Stimulated activated CD4-positive, alpha-beta T cell treated with anti-CD3 and anti-CD28 coated beads, Interleukin-15, amount 100 ng/mL, for 1 hour (primary cell): ENCODE measurements at regions not wholly inside any gene's neighbourhood (a gene's known extent, or its start where the extent isn't known, plus 50 kb on each side); places are given as distances from the start of the nearest gene placed in this dataset.

Experiments
- DNase-seq, 2 donors: peaks; one replicate each; pipeline ENCODE4 v3.0.0-alpha.2; 2020; ENCODE audit warnings: low read depth in 1 of 2, low spot score in 1 of 2

DNA sequence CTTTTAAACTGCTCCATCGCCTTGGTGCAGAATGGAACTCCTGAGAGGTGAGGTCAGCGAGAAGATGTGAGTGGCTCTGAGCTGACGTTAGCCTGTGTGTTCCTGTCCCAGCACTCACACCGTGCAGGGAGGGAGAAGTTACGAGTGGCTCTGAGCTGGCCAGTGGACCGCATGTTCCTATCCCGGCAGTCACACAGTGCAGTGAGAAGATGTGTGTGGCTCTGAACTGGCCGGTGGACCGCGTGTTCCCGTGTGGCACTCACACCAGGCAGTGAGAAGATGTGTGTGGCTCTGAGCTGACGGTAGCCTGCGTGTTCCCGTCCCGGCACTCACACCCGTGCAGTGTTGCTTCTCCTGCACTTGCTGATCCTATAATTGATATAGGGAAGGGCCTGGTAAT lies 59.9 kb downstream of the VCPKMT start:
- no peak for DNase-seq

DNA sequence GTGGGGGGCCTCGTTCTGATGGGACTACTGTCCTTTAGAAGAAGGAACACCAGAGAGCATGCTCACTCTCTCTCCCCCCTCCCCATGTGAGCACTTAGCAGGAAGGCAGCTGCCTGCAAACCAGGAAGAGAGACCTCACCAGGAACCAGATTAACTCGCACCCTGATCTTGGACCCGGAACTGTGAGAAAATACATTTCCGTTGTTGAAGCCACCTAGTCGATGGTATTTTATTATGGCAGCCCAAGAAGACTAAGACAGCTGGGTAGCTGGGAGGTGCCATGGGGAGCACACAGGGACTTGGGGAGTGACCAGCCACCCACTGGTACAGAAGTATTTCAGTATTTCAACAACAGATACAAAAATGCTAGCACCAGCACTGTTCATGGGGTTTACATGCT lies 59.0 kb downstream of the VCPKMT start:
- no peak for DNase-seq

DNA sequence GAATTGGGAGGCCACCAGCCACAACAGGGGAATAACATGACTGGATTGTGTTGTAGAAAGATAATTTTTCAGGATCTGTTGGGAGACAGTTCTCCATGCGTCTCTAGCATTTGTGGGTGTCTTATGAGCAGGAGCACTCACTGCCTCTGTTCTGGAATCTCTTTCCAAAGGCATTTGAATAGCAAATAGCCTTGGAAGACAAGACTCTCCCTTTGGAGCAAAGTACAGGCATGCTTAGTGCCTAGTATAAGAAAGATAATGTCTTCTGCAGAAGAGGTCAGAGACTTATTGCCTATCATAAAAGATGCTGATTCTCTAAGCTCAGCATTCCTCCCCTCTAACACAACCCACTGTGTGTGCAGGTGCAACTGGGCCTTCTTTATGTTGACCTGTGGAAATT lies 58.3 kb downstream of the VCPKMT start:
- DNase-seq, result no peak
